PC-3 (cell line): ENCODE measurements at regions not wholly inside any gene's neighbourhood (a gene's known extent, or its start where the extent isn't known, plus 50 kb on each side); places are given as distances from the start of the nearest gene placed in this dataset.

Experiments
- ATAC-seq: fragments of 200-7000 bp; cut with Tn5 transposase; 2 replicates; pipeline ENCODE4 v1.9.1; 2020; ENCODE audit warnings: mild to moderate bottlenecking, moderate library complexity
- BruUV-seq: library from RNA; stranded (reverse); fragments of 400-500 nt; replicated peaks from 2 replicates; lab custom pipeline; 2021; lab: Mats Ljungman, UMichigan
- CTCF ChIA-PET: fragments of 300-600 bp; sonication (Branson Sonifier 250); formaldehyde crosslinking; loops from one replicate; lab custom pipeline; 2022; ENCODE audit warnings: antibody characterized with exemption; lab: Charles Lee
- POLR2A ChIA-PET: fragments of 300-600 bp; sonication (Branson Sonifier 250); formaldehyde crosslinking; loops from one replicate; lab custom pipeline; 2022; ENCODE audit warnings: antibody characterized with exemption; ENCODE audit not compliant: unreplicated experiment; lab: Charles Lee
- DNase-seq: peaks from one replicate; pipeline ENCODE4 v3.0.0-alpha.2; 2015
- H2AFZ ChIP-seq: fragments of 300-600 bp; sonication (generic); 2 replicates; pipeline ENCODE4 v1.6.0; 2016; ENCODE audit warnings: antibody characterized with exemption, low read length
- H3F3A ChIP-seq: fragments of 300-600 bp; sonication (generic); one replicate; pipeline ENCODE4 v1.6.0; 2017; ENCODE audit warnings: antibody characterized with exemption, low read length, control low read depth, mild to moderate bottlenecking; ENCODE audit not compliant: unreplicated experiment
- H3K27ac ChIP-seq: fragments of 300-600 bp; sonication (generic); 2 replicates; pipeline ENCODE4 v1.5.1; 2016; ENCODE audit warnings: mild to moderate bottlenecking, low read length
- H3K27me3 ChIP-seq: fragments of 300-600 bp; sonication (generic); 2 replicates; pipeline ENCODE4 v1.6.1; 2016; ENCODE audit warnings: low read length, mixed read lengths
- H3K36me3 ChIP-seq: fragments of 300-600 bp; sonication (generic); 2 replicates; pipeline ENCODE4 v1.6.1; 2016; ENCODE audit warnings: low read depth, mixed run types, low read length, mixed read lengths
- H3K4me1 ChIP-seq: fragments of 300-600 bp; sonication (generic); 2 replicates; pipeline ENCODE4 v1.5.1; 2016; ENCODE audit warnings: low read length; ENCODE audit not compliant: insufficient read depth
- H3K4me2 ChIP-seq: fragments of 300-600 bp; sonication (generic); 2 replicates; pipeline ENCODE4 v1.6.0; 2016; ENCODE audit warnings: low read length
- H3K4me3 ChIP-seq: fragments of 300-600 bp; sonication (generic); 2 replicates; pipeline ENCODE4 v1.5.1; 2016; ENCODE audit warnings: mild to moderate bottlenecking, low read length, mixed read lengths
- H3K79me2 ChIP-seq: fragments of 300-600 bp; sonication (generic); 2 replicates; pipeline ENCODE4 v1.6.1; 2017; ENCODE audit warnings: low read length, mixed read lengths
- H3K9ac ChIP-seq: fragments of 300-600 bp; sonication (generic); 2 replicates; pipeline ENCODE4 v1.6.0; 2016; ENCODE audit warnings: mild to moderate bottlenecking, low read length
- H3K9me2 ChIP-seq: fragments of 300-600 bp; sonication (generic); replicated peaks from 2 replicates; pipeline ENCODE4 v1.6.1; 2016; ENCODE audit warnings: mixed run types, low read length, mixed read lengths
- H3K9me3 ChIP-seq: fragments of 300-600 bp; sonication (generic); 2 replicates; pipeline ENCODE4 v1.6.1; 2016; ENCODE audit warnings: low read length, mixed read lengths
- H4K20me1 ChIP-seq: fragments of 300-600 bp; sonication (generic); 2 replicates; pipeline ENCODE4 v1.6.1; 2016; ENCODE audit warnings: low read length, mixed read lengths
- EZH2 ChIP-seq: fragments of 300-600 bp; sonication (generic); IDR thresholded peaks from one replicate; pipeline ENCODE4 v1.6.1; 2017; ENCODE audit warnings: antibody characterized with exemption, mild to moderate bottlenecking, low read length; ENCODE audit not compliant: unreplicated experiment
- EZH2phosphoT487 ChIP-seq: fragments of 300-600 bp; sonication (generic); IDR thresholded peaks from 2 replicates; pipeline ENCODE4 v1.6.1; 2018; ENCODE audit warnings: mild to moderate bottlenecking, antibody characterized with exemption, low read length, borderline replicate concordance
- intact Hi-C: fragments of 100-400 bp; cut with micrococcal nuclease; formaldehyde crosslinking; loops from 2 replicates; pipeline ENCODE4 v1.9.0; 2023
- TF ChIP-seq, protein P1 (sequence below): fragments of 300-600 bp; sonication (generic); conservative IDR thresholded peaks from 2 replicates; pipeline ENCODE4 v1.5.1; 2017; ENCODE audit warnings: antibody characterized with exemption, low read depth, mild to moderate bottlenecking, low read length

DNA sequence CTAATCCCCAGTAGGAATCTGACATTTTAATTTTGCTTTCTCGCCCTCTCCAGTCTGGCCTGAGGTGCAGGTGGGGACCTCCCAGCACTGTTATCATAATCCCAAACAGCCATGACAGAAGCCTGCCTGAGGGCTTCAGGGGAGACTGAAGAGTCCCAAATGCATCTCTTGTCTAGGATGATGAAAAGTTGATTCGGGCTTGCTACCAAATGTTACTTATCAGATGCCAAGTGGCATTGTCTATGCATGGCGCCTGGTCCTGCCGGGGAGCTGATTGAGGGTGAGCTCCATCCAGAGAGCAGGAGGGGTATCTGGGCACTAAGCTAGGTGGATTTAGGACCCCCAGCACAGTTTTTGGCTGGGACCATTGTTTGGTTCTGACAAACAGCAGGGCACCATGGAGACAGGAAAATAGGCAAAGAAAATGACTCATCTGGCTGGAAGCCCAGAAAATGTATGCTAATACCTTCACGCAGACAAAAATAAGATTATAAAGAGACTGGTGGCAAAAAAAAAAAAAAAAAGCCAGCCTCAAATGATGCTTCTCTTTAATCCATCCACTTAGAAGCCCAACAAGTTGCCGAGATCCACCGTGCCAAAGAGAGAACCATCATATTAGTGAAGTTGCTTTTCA lies 513.7 kb upstream of the SULF2 start:
- POLR2A ChIA-PET = no interaction called here
- Histone ChIP-seq H3K27ac (peak overlapping the region; percentile 25), H3K9ac (no peak overlapping the region), H3K9me2 (no peaks in the 10 kb centered on the region), H3K4me2 (peak overlapping the region; percentile 39), H2AFZ (no peak overlapping the region), H3K9me3 (no peaks in the 10 kb centered on the region), H3F3A (no peaks in the 10 kb centered on the region), H3K27me3 (peaks cover 9% of the 10 kb centered on the region), H3K36me3 (no peaks in the 10 kb centered on the region), H4K20me1 (no peaks in the 10 kb centered on the region), H3K4me3 (no peak overlapping the region), H3K4me1 (peaks cover 37% of the 10 kb centered on the region), H3K79me2 (no peaks in the 10 kb centered on the region)
- CTCF ChIA-PET = no interaction called here
- DNase-seq (peak; percentile 97), ATAC-seq (peak; percentile 64)
- BruUV-seq = no TSS peak
- intact Hi-C loops = loop anchor here (5.0 to 10.0 kb wide), 7 partner anchors 117 to 637 kb away; no protein-coding TSS in a partner anchor
- TF ChIP-seq EZH2phosphoT487 (no peak), EZH2 (no peak)
- TF ChIP-seq, protein P1, sequence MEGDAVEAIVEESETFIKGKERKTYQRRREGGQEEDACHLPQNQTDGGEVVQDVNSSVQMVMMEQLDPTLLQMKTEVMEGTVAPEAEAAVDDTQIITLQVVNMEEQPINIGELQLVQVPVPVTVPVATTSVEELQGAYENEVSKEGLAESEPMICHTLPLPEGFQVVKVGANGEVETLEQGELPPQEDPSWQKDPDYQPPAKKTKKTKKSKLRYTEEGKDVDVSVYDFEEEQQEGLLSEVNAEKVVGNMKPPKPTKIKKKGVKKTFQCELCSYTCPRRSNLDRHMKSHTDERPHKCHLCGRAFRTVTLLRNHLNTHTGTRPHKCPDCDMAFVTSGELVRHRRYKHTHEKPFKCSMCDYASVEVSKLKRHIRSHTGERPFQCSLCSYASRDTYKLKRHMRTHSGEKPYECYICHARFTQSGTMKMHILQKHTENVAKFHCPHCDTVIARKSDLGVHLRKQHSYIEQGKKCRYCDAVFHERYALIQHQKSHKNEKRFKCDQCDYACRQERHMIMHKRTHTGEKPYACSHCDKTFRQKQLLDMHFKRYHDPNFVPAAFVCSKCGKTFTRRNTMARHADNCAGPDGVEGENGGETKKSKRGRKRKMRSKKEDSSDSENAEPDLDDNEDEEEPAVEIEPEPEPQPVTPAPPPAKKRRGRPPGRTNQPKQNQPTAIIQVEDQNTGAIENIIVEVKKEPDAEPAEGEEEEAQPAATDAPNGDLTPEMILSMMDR = no peak

DNA sequence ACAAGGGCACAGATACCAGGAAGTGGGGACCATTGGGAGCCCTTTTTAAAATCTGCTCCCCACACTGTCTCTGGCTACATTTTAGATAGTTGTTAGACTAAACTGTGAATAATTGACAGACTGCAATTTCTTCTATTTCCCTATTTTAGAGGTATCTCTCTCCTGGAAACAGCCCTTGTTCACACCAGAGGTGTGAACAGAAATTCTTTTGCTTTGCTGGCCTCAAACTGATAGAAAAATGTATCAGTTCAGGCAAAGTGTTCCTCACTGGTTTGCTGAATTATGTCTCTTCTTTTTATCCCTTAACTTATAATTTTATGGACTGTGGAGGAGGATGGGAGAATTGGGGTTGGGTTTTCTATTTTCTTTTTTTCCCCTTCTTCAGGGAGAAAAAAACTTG lies 513.2 kb upstream of the SULF2 start:
- Histone ChIP-seq H2AFZ (no peak overlapping the region), H3K27me3 (peaks cover 4% of the 10 kb centered on the region; the same call in 1 of the 2 replicates), H3K9ac (no peak overlapping the region), H3K36me3 (no peaks in the 10 kb centered on the region), H3K9me3 (no peaks in the 10 kb centered on the region), H3K4me3 (no peak overlapping the region), H3K79me2 (no peaks in the 10 kb centered on the region), H3K4me2 (peak overlapping the region; percentile 39), H3K27ac (peak overlapping the region; percentile 25), H3K9me2 (no peaks in the 10 kb centered on the region), H4K20me1 (no peaks in the 10 kb centered on the region), H3K4me1 (peaks cover 40% of the 10 kb centered on the region), H3F3A (no peaks in the 10 kb centered on the region)
- intact Hi-C loops = loop anchor here (5.0 to 10.0 kb wide), 7 partner anchors 116 to 636 kb away; no protein-coding TSS in a partner anchor
- POLR2A ChIA-PET = no interaction called here
- TF ChIP-seq EZH2 = no peak
- TF ChIP-seq, protein P1 = no peak
- no peak for TF ChIP-seq EZH2phosphoT487
- DNase-seq = no peak
- CTCF ChIA-PET = no interaction called here
- no peak for ATAC-seq
- BruUV-seq = no TSS peak

DNA sequence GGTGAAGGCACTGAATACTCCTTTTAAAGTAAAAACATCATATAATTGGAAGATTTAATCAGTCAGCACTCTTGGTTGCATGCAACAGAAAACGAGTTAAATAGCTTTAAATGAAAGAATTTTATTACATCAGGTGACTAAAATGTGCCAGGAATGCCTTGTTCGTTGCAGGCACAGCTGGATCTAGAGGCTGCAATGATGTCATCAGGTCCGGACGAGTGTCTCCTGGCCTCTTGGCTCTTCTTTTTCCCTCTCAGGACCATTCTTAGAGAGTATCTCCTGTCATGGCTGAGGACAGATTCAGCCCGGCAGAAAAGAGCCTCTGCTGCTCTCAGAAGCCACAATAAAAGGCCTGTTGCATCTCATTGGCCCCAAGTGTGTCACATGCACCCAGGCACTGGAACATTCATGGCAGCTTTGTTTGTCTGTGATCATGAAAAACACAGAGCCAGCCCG lies 510.7 kb upstream of the SULF2 start:
- Histone ChIP-seq H3K27me3 (no peaks in the 10 kb centered on the region), H4K20me1 (no peaks in the 10 kb centered on the region), H3K27ac (no peak overlapping the region), H3K9ac (no peak overlapping the region), H3K4me2 (peak overlapping the region; percentile 4; the same call in 1 of the 2 replicates), H3K9me3 (no peaks in the 10 kb centered on the region), H3K9me2 (no peaks in the 10 kb centered on the region), H3F3A (no peaks in the 10 kb centered on the region), H3K36me3 (no peaks in the 10 kb centered on the region), H3K4me1 (peaks cover 50% of the 10 kb centered on the region), H2AFZ (peak overlapping the region; percentile 12; the same call in 1 of the 2 replicates), H3K79me2 (no peaks in the 10 kb centered on the region), H3K4me3 (no peak overlapping the region)
- BruUV-seq = no TSS peak
- ChIA-PET CTCF (interaction anchor here (0.5 to 2.4 kb wide), 13 partner anchors 107 to 912 kb away, joined by 3 to 24 read pairs (median 5); no protein-coding TSS in a partner anchor), POLR2A (interaction anchor here (0.7 to 1.5 kb wide), 2 partner anchors 369 to 510 kb away, joined by 4 read pairs; no protein-coding TSS in a partner anchor)
- intact Hi-C loops = loop anchor here (1.0 to 10.0 kb wide), 9 partner anchors 114 to 634 kb away; no protein-coding TSS in a partner anchor
- DNase-seq (no peak), ATAC-seq (no peak; the same call in 1 of the 2 replicates)
- no peak for TF ChIP-seq EZH2phosphoT487
- TF ChIP-seq, protein P1 = no peak
- TF ChIP-seq EZH2 = no peak
